Mucosa of descending colon (tissue), 3 donors: ENCODE measurements at regions not wholly inside any gene's neighbourhood (a gene's known extent, or its start where the extent isn't known, plus 50 kb on each side); places are given as distances from the start of the nearest gene placed in this dataset.

ENCODE experiments used
- ATAC-seq: fragments of 200-7000 bp; cut with Tn5 transposase; one replicate; pipeline ENCODE4 v1.9.1; 2020; ENCODE audit warnings: mild to moderate bottlenecking, moderate library complexity
- DNase-seq, 3 donors: peaks; one replicate each; pipeline ENCODE4 v3.0.0-alpha.2; 2020
- H3K36me3 ChIP-seq: fragments of 200-600 bp; one replicate; pipeline ENCODE4 v1.8.0; 2021; ENCODE audit warnings: low read depth, mild to moderate bottlenecking
- H3K4me1 ChIP-seq: fragments of 200-600 bp; one replicate; pipeline ENCODE4 v1.8.0; 2021; ENCODE audit warnings: low read depth, mild to moderate bottlenecking
- H3K4me3 ChIP-seq: fragments of 200-600 bp; one replicate; pipeline ENCODE4 v1.8.0; 2021; ENCODE audit warnings: mild to moderate bottlenecking
- H3K9me3 ChIP-seq: fragments of 200-600 bp; one replicate; pipeline ENCODE4 v1.8.0; 2021; ENCODE audit warnings: mild to moderate bottlenecking
- CTCF ChIP-seq: fragments of 200-600 bp; IDR thresholded peaks from one replicate; pipeline ENCODE4 v1.8.0; 2022; ENCODE audit warnings: antibody characterized with exemption, mild to moderate bottlenecking
- intact Hi-C, 2 donors: fragments of 100-400 bp; cut with DNase I in 1 of 2; cut with micrococcal nuclease in 1 of 2; formaldehyde crosslinking; loops; one replicate each; pipeline versions ENCODE4 v1.11.0 to v1.11.1; 2022; cut with DNase I, micrococcal nuclease
- donor health status: DM: no; HTN: no; CAD: no; lungs with moderate emphysema.
- donor health status: DM: no; HTN: no; CAD: no.
- donor health status: DM: no; HTN: yes; CAD: no.

- no peak overlapping the region for H3K4me3 ChIP-seq
- intact Hi-C loops = no loop called here
- DNase-seq = no peak
Measured at GRCh38 chr6:148667395-148667794, 79.4 kb upstream of the UST start.

GRCh38 chr6:148671085-148671484, 75.7 kb upstream of the UST start:
- H3K4me1 ChIP-seq = no peaks in the 10 kb centered on the region
- peaks cover 25% of the 10 kb centered on the region for H3K9me3 ChIP-seq
- no peaks in the 10 kb centered on the region for H3K36me3 ChIP-seq
- no peak for TF ChIP-seq CTCF
- intact Hi-C loops = no loop called here
- DNase-seq (no peak), ATAC-seq (no peak)
- no peak overlapping the region for H3K4me3 ChIP-seq

More at GRCh38 chr6:148667395-148667794, 79.4 kb upstream of the UST start:
- TF ChIP-seq CTCF = no peak
- ATAC-seq = no peak
- no peaks in the 10 kb centered on the region for H3K4me1 ChIP-seq
- no peaks in the 10 kb centered on the region for H3K36me3 ChIP-seq
- H3K9me3 ChIP-seq = peaks cover 33% of the 10 kb centered on the region

GRCh38 chr6:148671952-148672351, 74.9 kb upstream of the UST start:
- ATAC-seq = no peak
- peaks cover 18% of the 10 kb centered on the region for H3K9me3 ChIP-seq

GRCh38 chr6:148674306-148674705, 72.5 kb upstream of the UST start:
- no peak for DNase-seq
- H3K36me3 ChIP-seq = no peaks in the 10 kb centered on the region
- peaks cover 8% of the 10 kb centered on the region for H3K9me3 ChIP-seq
- intact Hi-C loops = no loop called here
- H3K4me1 ChIP-seq = no peaks in the 10 kb centered on the region
- no peak overlapping the region for H3K4me3 ChIP-seq
- ATAC-seq = no peak
- no peak for TF ChIP-seq CTCF

More at GRCh38 chr6:148671952-148672351, 74.9 kb upstream of the UST start:
- TF ChIP-seq CTCF = no peak
- Histone ChIP-seq H3K4me1 (no peaks in the 10 kb centered on the region), H3K4me3 (no peak overlapping the region), H3K36me3 (no peaks in the 10 kb centered on the region)
- intact Hi-C loops = no loop called here
- no peak for DNase-seq

GRCh38 chr6:148677594-148678476, 69.0 kb upstream of the UST start:
- no peak for TF ChIP-seq CTCF
- Histone ChIP-seq H3K4me3 (no peak overlapping the region), H3K4me1 (no peaks in the 10 kb centered on the region), H3K36me3 (no peaks in the 10 kb centered on the region), H3K9me3 (no peaks in the 10 kb centered on the region)
- DNase-seq (no peak), ATAC-seq (peak; percentile 38)
- intact Hi-C loops = no loop called here
